ENCODE measurements at regions not wholly inside any gene's neighbourhood (a gene's known extent, or its start where the extent isn't known, plus 50 kb on each side); places are given as distances from the start of the nearest gene placed in this dataset.

DNA sequence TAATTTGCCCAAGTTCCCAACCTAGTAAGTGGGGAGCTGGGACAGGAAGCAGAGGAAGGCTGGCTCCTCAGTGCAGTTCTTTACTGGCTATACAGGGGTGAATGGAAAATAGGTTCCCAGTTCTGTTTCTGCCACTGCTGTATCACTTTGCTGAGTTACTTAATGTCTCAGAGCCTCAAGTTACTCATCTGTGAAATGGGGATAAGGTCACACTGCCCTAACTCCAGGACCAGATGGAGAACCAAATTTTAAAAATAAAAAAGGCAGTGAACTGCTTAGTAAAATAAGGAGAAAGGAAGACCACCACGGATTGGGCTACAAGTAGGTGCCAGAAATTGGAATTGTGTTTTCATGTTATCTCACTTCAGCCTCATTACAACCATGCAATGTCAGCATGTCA, 147.8 kb downstream of the OMA1 start:
- TF ChIP-seq POLR2AphosphoS5 (IDR thresholded peaks at IDR 0.05; ENCODE audit: low read depth, low read length) (no peak), SIN3A (IDR thresholded peaks at IDR 0.05; ENCODE audit: borderline replicate concordance, insufficient read depth, low read length) (no peak), TAF1 (IDR thresholded peaks at IDR 0.05; ENCODE audit: borderline replicate concordance, insufficient read depth, low read length) (no peak)
- TF ChIP-seq, protein P1, sequence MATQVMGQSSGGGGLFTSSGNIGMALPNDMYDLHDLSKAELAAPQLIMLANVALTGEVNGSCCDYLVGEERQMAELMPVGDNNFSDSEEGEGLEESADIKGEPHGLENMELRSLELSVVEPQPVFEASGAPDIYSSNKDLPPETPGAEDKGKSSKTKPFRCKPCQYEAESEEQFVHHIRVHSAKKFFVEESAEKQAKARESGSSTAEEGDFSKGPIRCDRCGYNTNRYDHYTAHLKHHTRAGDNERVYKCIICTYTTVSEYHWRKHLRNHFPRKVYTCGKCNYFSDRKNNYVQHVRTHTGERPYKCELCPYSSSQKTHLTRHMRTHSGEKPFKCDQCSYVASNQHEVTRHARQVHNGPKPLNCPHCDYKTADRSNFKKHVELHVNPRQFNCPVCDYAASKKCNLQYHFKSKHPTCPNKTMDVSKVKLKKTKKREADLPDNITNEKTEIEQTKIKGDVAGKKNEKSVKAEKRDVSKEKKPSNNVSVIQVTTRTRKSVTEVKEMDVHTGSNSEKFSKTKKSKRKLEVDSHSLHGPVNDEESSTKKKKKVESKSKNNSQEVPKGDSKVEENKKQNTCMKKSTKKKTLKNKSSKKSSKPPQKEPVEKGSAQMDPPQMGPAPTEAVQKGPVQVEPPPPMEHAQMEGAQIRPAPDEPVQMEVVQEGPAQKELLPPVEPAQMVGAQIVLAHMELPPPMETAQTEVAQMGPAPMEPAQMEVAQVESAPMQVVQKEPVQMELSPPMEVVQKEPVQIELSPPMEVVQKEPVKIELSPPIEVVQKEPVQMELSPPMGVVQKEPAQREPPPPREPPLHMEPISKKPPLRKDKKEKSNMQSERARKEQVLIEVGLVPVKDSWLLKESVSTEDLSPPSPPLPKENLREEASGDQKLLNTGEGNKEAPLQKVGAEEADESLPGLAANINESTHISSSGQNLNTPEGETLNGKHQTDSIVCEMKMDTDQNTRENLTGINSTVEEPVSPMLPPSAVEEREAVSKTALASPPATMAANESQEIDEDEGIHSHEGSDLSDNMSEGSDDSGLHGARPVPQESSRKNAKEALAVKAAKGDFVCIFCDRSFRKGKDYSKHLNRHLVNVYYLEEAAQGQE (IDR thresholded peaks at IDR 0.05; ENCODE audit: insufficient read depth in 1 of 2, low read depth in 2 of 2, low read length in 2 of 2): no peak
